ENCODE measurements at regions not wholly inside any gene's neighbourhood (a gene's known extent, or its start where the extent isn't known, plus 50 kb on each side); places are given as distances from the start of the nearest gene placed in this dataset.

DNA sequence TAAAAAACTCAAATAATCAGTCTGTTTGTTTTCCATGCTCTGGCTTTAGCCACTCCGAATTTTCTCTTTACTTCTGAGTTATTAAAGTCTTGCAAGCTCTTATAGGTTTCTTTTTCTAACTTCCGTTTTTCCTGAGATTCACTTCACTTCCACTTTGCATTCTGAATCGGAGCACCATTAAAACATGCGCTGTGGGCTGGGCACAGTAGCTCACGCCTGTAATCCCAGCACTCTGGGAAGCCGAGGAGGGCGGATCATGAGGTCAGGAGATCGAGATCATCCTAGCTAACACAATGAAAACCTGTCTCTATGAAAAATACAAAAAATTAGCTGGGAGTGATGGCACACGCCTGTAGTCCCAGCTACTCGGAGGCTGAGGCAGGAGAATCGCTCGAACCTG, 357.9 kb downstream of the SLITRK6 start:
- Histone ChIP-seq H2BK20ac (ENCODE audit: low read depth, low read length) (no peak overlapping the region), H2AK9ac (replicated peaks; ENCODE audit: low read depth, low read length, poor library complexity) (no peak overlapping the region), H2BK120ac (ENCODE audit: low read depth, low read length) (no peak overlapping the region), H3K9ac (ENCODE audit: low read depth, low read length) (no peak overlapping the region), H3K79me1 (ENCODE audit: low read depth in 1 of 2, low read length in 2 of 2) (no peaks in the 10 kb centered on the region), H4K8ac (ENCODE audit: low read depth in 2 of 2, low read length in 2 of 2) (no peak overlapping the region), H3K23ac (ENCODE audit: low read depth, low read length) (no peak overlapping the region), H2BK15ac (ENCODE audit: low read depth, low read length) (no peak overlapping the region), H3K4me3 (ENCODE audit: insufficient read depth, low read depth, low read length) (no peak overlapping the region), H4K5ac (ENCODE audit: low read depth, low read length) (no peak overlapping the region), H3K9me3 (ENCODE audit: control insufficient read depth, insufficient read depth, low read length) (no peaks in the 10 kb centered on the region), H2BK5ac (ENCODE audit: low read depth, low read length, poor library complexity, severe bottlenecking) (no peak overlapping the region), H2AK5ac (ENCODE audit: low read depth, low read length) (no peak overlapping the region), H4K91ac (ENCODE audit: insufficient read depth, low read depth, low read length) (no peak overlapping the region), H3K9me1 (ENCODE audit: insufficient read depth, low read length) (no peaks in the 10 kb centered on the region), H3K4me2 (ENCODE audit: low read depth, low read length) (no peak overlapping the region), H4K20me1 (ENCODE audit: insufficient read depth, low read length) (no peaks in the 10 kb centered on the region), H3K18ac (ENCODE audit: low read depth, low read length) (no peak overlapping the region), H3K27ac (ENCODE audit: insufficient read depth, low read length) (no peak overlapping the region), H3K14ac (replicated peaks; ENCODE audit: low read depth, low read length) (no peak overlapping the region), H2AFZ (replicated peaks; ENCODE audit: low read length, poor library complexity) (no peak overlapping the region), H3K27me3 (ENCODE audit: control insufficient read depth, insufficient read depth, low read length) (no peaks in the 10 kb centered on the region), H3K36me3 (ENCODE audit: control insufficient read depth, insufficient read depth, low read length) (no peaks in the 10 kb centered on the region), H3K4ac (ENCODE audit: low read depth, low read length) (no peak overlapping the region), H3K56ac (ENCODE audit: extremely low read depth, insufficient read depth, low read length) (no peak overlapping the region), H3K4me1 (ENCODE audit: control insufficient read depth, insufficient read depth, low read length) (no peaks in the 10 kb centered on the region)
- in situ Hi-C loops (cut with MboI; ENCODE audit: low sequenced_read_pairs) (no loop called here), dilution Hi-C loops (cut with HindIII; ENCODE audit: low sequenced_read_pairs, unreplicated experiment) (no loop called here), intact Hi-C loops (cut with micrococcal nuclease) (no loop called here)
- 90% methylated on average over 2 of the region's 12 CpGs; no CpG with 5 or more reads in 1 of the 2 experiments for WGBS, 2 experiments (ENCODE audit: extremely low coverage in 2 of 2, insufficient read length in 1 of 2)
- DNase-seq = no peak
- no peak for ATAC-seq (ENCODE audit: low read depth)
- no TSS peak for BruUV-seq (replicated peaks)
- CTCF ChIA-PET = interaction anchor here (0.7 kb wide), 1 partner anchor 51 kb away, joined by 4 read pairs; no protein-coding TSS in a partner anchor
- POLR2A ChIA-PET (ENCODE audit: unreplicated experiment) = no interaction called here
- TF ChIP-seq SMC3 (IDR thresholded peaks at IDR 0.05; ENCODE audit: low read depth, low read length) (no peak), CEBPB (IDR thresholded peaks at IDR 0.05; ENCODE audit: low read depth, low read length) (no peak), RCOR1 (IDR thresholded peaks at IDR 0.05; ENCODE audit: insufficient replicate concordance, low read length) (no peak), NFE2L2 (IDR thresholded peaks at IDR 0.05; ENCODE audit: low read depth, low read length) (no peak), MAZ (IDR thresholded peaks at IDR 0.05; ENCODE audit: borderline replicate concordance, low read depth, low read length) (no peak), MXI1 (IDR thresholded peaks at IDR 0.05; ENCODE audit: borderline replicate concordance, low read depth, low read length) (no peak), BHLHE40 (IDR thresholded peaks at IDR 0.05; ENCODE audit: low read depth, low read length) (no peak), MAFK (IDR thresholded peaks at IDR 0.05; ENCODE audit: low read depth, low read length) (no peak), RFX5 (IDR thresholded peaks at IDR 0.05; ENCODE audit: low read depth, low read length) (no peak), CHD1 (IDR thresholded peaks at IDR 0.05; ENCODE audit: low read depth, low read length) (no peak), RAD21 (IDR thresholded peaks at IDR 0.05; ENCODE audit: low read length) (no peak), FOS (IDR thresholded peaks at IDR 0.05; ENCODE audit: low read depth, low read length) (no peak), POLR2A (IDR thresholded peaks at IDR 0.05; ENCODE audit: low read depth, low read length) (no peak)
- TF ChIP-seq, protein P1, sequence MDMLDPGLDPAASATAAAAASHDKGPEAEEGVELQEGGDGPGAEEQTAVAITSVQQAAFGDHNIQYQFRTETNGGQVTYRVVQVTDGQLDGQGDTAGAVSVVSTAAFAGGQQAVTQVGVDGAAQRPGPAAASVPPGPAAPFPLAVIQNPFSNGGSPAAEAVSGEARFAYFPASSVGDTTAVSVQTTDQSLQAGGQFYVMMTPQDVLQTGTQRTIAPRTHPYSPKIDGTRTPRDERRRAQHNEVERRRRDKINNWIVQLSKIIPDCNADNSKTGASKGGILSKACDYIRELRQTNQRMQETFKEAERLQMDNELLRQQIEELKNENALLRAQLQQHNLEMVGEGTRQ (IDR thresholded peaks at IDR 0.05; ENCODE audit: low read depth, low read length) = no peak
- TF ChIP-seq, protein P2, sequence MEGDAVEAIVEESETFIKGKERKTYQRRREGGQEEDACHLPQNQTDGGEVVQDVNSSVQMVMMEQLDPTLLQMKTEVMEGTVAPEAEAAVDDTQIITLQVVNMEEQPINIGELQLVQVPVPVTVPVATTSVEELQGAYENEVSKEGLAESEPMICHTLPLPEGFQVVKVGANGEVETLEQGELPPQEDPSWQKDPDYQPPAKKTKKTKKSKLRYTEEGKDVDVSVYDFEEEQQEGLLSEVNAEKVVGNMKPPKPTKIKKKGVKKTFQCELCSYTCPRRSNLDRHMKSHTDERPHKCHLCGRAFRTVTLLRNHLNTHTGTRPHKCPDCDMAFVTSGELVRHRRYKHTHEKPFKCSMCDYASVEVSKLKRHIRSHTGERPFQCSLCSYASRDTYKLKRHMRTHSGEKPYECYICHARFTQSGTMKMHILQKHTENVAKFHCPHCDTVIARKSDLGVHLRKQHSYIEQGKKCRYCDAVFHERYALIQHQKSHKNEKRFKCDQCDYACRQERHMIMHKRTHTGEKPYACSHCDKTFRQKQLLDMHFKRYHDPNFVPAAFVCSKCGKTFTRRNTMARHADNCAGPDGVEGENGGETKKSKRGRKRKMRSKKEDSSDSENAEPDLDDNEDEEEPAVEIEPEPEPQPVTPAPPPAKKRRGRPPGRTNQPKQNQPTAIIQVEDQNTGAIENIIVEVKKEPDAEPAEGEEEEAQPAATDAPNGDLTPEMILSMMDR (conservative IDR thresholded peaks at IDR 0.05; ENCODE audit: low read depth, low read length) = no peak
- TF ChIP-seq, protein P3, sequence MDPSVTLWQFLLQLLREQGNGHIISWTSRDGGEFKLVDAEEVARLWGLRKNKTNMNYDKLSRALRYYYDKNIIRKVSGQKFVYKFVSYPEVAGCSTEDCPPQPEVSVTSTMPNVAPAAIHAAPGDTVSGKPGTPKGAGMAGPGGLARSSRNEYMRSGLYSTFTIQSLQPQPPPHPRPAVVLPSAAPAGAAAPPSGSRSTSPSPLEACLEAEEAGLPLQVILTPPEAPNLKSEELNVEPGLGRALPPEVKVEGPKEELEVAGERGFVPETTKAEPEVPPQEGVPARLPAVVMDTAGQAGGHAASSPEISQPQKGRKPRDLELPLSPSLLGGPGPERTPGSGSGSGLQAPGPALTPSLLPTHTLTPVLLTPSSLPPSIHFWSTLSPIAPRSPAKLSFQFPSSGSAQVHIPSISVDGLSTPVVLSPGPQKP (IDR thresholded peaks at IDR 0.05; ENCODE audit: borderline replicate concordance, low read depth, low read length) = no peak

Data from IMR-90 (cell line).